ENCODE measurements at regions not wholly inside any gene's neighbourhood (a gene's known extent, or its start where the extent isn't known, plus 50 kb on each side); places are given as distances from the start of the nearest gene placed in this dataset.
"Not testable (repeated sequence)": the region's sequence is repeated elsewhere in the genome, so short reads cannot be mapped to it uniquely, and the experiment has no call there.

DNA sequence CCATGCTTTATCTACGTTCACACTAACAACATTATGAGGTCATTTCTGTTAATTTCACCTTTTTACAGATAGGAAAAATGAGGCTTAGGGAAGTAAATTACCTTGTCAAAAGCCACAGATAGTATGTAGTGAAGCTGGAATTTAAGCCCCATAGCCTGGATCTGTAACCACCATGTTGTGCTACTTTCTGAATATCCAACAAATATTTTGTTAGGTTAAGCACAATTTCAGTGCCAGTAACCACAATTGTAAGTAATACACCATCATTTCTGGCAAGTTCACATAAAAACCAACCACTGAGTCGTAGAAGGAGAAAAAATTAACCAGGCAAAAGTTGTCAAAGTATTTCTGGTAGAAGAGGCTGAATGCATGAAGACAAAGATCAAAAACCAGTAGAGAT lies 593.1 kb upstream of the CAMK1G start:
- no peaks in the 10 kb centered on the region for H3K27me3 ChIP-seq (ENCODE audit: insufficient read depth, low read length)
- H3K4me1 ChIP-seq (ENCODE audit: insufficient read depth, low read length), result no peaks in the 10 kb centered on the region
- H3K4me3 ChIP-seq (ENCODE audit: low read length), result no peak overlapping the region
- H3K9me3 ChIP-seq (ENCODE audit: low read length), result no peaks in the 10 kb centered on the region
- H2AFZ ChIP-seq (ENCODE audit: low read depth, low read length), result no peak overlapping the region
- H3K36me3 ChIP-seq (ENCODE audit: insufficient read depth, low read length), result no peaks in the 10 kb centered on the region

DNA sequence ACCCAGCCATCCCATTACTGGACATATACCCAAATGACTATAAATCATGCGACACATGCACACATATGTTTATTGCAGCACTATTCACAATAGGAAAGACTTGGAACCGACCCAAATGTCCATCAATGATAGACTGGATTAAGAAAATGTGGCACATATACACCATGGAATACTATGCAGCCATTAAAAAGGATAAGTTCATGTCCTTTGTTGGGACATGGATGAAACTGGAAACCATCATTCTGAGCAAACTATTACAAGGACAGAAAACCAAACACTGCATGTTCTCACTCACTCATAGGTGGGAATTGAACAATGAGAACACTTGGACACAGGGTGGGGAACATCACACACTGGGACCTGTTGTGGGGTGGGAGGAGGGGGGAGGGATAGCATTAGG lies 586.5 kb upstream of the CAMK1G start:
- H3K9me3 ChIP-seq (ENCODE audit: low read length); H3K27me3 ChIP-seq (ENCODE audit: insufficient read depth, low read length); H3K4me3 ChIP-seq (ENCODE audit: low read length); H2AFZ ChIP-seq (ENCODE audit: low read depth, low read length); H3K36me3 ChIP-seq (ENCODE audit: insufficient read depth, low read length); H3K4me1 ChIP-seq (ENCODE audit: insufficient read depth, low read length): not testable (repeated sequence)

DNA sequence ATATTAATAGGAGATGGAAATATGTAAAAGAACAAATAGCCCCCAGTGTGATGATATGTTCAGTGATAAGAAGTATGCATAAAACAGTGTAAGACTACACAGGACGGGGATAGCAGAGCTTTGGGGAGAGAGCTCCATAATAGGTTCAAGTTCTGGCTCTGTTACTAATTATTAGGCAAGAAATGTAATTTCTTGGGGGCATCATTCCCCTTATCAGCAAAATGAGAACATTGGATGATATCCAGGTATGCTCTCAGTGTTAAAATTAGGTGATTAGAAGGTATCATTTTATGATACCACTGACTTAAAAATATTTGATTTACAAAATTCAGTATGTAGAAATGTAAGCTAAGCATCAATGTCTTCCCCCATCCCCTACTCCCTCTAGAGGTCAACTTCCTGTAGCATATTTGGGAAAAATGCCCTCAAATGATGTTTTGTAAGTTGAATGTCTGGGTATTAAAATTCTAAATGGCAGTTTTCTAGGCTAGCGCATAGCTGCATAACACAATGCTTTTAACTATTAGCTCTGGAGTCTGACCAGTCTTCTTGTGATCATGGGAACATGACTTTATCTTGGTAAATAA lies 585.7 kb upstream of the CAMK1G start:
- no peaks in the 10 kb centered on the region for H3K4me1 ChIP-seq (ENCODE audit: insufficient read depth, low read length)
- no peak overlapping the region for H3K4me3 ChIP-seq (ENCODE audit: low read length)
- H2AFZ ChIP-seq (ENCODE audit: low read depth, low read length), result no peak overlapping the region
- H3K36me3 ChIP-seq (ENCODE audit: insufficient read depth, low read length), result no peaks in the 10 kb centered on the region
- no peaks in the 10 kb centered on the region for H3K9me3 ChIP-seq (ENCODE audit: low read length)
- H3K27me3 ChIP-seq (ENCODE audit: insufficient read depth, low read length), result no peaks in the 10 kb centered on the region

DNA sequence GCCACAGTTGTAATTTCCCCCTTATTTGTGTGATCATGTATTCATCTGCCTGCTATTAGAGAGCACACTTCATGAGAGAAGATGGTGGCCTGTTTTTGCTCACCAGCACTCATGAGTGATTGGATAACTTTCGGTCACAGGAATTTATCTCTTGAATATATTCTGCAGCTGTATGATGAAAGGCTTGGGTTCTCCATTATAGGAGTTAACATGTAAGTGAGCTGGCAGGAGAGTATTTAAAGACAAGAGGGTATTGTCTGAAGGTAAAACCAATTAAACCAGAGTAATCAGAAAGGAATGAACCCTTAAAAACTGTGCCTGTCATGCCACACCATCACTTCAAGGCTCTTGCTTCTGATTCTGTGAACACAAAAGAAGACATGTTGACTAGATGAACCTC lies 574.9 kb upstream of the CAMK1G start:
- H3K27me3 ChIP-seq (ENCODE audit: insufficient read depth, low read length), result no peaks in the 10 kb centered on the region
- H3K4me3 ChIP-seq (ENCODE audit: low read length), result no peak overlapping the region
- no peaks in the 10 kb centered on the region for H3K9me3 ChIP-seq (ENCODE audit: low read length)
- H2AFZ ChIP-seq (ENCODE audit: low read depth, low read length), result no peak overlapping the region
- H3K4me1 ChIP-seq (ENCODE audit: insufficient read depth, low read length), result no peaks in the 10 kb centered on the region
- no peaks in the 10 kb centered on the region for H3K36me3 ChIP-seq (ENCODE audit: insufficient read depth, low read length)

DNA sequence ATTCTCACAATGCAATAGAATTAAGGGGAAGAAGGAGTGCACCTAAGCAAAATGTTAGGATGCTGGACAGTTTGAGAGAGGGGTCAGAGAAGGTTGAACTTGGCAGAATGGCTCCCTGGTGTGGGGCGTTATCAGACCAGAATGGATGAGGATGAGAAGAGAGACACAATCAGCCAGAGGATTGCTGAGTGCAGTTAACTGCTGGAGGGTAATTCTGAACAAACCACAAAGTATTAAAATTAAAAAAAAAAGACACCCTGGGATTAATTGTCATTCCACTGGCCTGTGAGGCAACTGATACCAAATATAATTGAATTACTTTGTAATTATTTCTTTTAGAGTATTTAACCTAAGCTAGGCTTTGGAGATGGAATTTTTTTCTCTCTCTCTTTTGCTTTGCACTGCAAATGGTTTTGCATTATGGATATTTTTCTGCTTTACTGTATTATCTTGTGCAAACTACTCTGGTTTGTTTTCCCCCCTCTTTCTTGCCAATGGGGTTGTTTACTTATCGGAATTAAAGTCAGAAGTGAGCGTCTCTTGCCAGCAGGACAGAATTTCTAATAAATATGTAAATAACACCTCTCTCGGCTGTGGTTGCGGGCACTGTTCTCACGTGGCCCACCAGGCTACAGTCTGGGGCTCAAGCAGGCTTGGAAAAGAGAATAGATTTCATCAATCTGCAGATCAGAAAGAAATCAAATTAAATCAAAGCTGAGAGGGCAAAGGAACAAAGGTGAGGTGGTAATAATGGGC lies 572.9 kb upstream of the CAMK1G start:
- H3K9me3 ChIP-seq (ENCODE audit: low read length), result no peaks in the 10 kb centered on the region
- no peaks in the 10 kb centered on the region for H3K4me1 ChIP-seq (ENCODE audit: insufficient read depth, low read length)
- H3K27me3 ChIP-seq (ENCODE audit: insufficient read depth, low read length), result no peaks in the 10 kb centered on the region
- H3K4me3 ChIP-seq (ENCODE audit: low read length), result no peak overlapping the region
- no peaks in the 10 kb centered on the region for H3K36me3 ChIP-seq (ENCODE audit: insufficient read depth, low read length)
- no peak overlapping the region for H2AFZ ChIP-seq (ENCODE audit: low read depth, low read length)

DNA sequence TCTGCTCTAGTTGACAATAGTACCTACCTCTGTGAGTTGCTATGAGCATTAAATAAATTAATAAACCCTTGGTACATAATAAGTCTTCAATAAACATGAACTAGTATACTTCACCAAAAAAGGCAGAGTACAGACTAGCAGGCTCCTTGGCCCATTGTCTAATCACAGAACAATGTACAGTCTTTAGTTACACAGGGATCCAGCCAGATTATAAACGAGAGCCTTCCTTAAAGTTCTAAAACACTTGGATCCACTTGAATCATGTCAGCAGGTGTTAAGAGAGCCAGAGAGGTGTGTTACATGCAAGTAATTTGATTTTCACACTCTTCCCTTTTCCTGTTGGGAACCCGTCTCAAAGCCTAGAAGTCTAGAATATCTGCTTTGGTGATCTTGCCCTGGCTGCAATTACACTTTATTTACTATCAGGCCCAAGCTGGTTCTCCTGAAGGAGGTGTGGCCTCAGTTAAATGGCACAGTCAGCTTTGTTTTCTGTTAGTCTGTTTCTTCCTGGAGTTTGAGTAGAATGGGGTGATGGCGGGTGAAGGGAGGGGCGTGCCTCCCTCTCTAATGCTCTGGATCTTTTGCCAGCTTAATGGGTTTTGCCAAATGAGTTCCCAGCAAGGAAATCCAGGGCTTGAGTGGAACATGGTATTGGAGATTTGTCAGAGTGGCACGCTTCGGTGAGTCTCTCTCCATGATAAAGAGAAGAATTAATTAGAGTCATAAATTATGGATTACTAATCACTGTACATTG lies 570.9 kb upstream of the CAMK1G start:
- H3K9me3 ChIP-seq (ENCODE audit: low read length), result no peaks in the 10 kb centered on the region
- no peak overlapping the region for H2AFZ ChIP-seq (ENCODE audit: low read depth, low read length)
- no peaks in the 10 kb centered on the region for H3K36me3 ChIP-seq (ENCODE audit: insufficient read depth, low read length)
- H3K4me3 ChIP-seq (ENCODE audit: low read length), result no peak overlapping the region
- H3K4me1 ChIP-seq (ENCODE audit: insufficient read depth, low read length), result no peaks in the 10 kb centered on the region
- no peaks in the 10 kb centered on the region for H3K27me3 ChIP-seq (ENCODE audit: insufficient read depth, low read length)

DNA sequence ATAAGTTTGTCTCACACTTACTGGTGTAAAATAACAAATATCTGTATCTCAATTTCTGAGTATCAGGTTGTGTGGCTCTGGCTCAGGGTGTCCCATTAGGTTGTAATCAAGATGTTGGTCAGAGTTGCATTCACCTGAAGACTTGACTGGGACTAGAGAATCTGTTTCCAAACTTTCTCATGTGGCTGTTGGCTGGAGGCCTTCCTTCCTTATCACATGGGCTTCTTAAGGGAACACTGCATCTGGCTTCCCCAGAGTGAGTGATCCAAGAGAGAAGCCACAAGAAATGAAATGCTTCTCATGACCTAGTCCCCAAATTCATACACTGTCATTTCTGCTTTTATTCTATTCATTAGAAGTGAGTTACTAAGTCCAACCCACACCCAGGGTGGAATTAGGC lies 568.4 kb upstream of the CAMK1G start:
- Histone ChIP-seq H3K4me3 (ENCODE audit: low read length) (no peak overlapping the region), H3K4me1 (ENCODE audit: insufficient read depth, low read length) (no peaks in the 10 kb centered on the region), H3K9me3 (ENCODE audit: low read length) (no peaks in the 10 kb centered on the region), H3K27me3 (ENCODE audit: insufficient read depth, low read length) (no peaks in the 10 kb centered on the region), H3K36me3 (ENCODE audit: insufficient read depth, low read length) (no peaks in the 10 kb centered on the region), H2AFZ (ENCODE audit: low read depth, low read length) (no peak overlapping the region)

DNA sequence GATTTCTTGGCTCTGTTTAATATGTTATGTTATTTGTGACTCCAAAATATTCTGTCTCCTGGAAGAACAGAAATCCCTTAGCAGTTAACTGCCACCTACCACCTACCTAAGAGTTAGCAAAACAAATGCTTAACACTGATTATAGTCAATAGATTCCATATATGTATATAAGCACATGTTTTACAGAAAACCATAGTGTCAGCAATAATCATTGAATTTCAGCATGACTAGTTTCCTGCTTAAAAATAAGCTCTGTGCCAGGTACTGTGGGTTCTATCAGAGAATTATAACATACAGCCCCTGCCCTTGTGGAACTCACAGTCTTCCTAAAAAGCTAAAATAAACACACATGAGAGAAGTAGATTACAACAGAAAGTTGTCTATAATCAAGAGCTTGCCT lies 561.9 kb upstream of the CAMK1G start:
- no peaks in the 10 kb centered on the region for H3K4me1 ChIP-seq (ENCODE audit: insufficient read depth, low read length)
- no peaks in the 10 kb centered on the region for H3K9me3 ChIP-seq (ENCODE audit: low read length)
- H3K27me3 ChIP-seq (ENCODE audit: insufficient read depth, low read length), result no peaks in the 10 kb centered on the region

DNA sequence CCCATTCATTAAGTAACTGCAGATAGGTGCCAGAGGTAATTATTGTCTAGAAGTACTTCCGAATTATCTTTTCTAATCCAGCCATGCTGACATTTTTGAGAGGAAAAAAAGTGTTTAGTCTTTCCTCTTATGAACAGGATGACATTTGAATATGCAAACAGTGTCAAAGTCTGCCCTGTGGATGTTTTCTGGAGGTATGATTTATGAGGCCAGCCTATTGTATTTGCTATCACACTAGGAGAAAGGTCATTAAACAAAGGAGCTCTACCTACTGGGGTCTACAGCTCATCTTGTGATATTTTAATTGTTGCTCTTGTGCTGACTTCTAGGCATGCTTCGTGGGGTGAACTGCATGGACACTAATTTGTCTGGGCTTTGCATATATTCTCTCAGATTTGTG lies 559.7 kb upstream of the CAMK1G start:
- H3K4me1 ChIP-seq (ENCODE audit: insufficient read depth, low read length), result no peaks in the 10 kb centered on the region
- no peak overlapping the region for H3K4me3 ChIP-seq (ENCODE audit: low read length)
- no peak overlapping the region for H2AFZ ChIP-seq (ENCODE audit: low read depth, low read length)

More for the DNA sequence above, 561.9 kb upstream of the CAMK1G start:
- Histone ChIP-seq H3K36me3 (ENCODE audit: insufficient read depth, low read length) (no peaks in the 10 kb centered on the region), H3K4me3 (ENCODE audit: low read length) (no peak overlapping the region), H2AFZ (ENCODE audit: low read depth, low read length) (no peak overlapping the region)

DNA sequence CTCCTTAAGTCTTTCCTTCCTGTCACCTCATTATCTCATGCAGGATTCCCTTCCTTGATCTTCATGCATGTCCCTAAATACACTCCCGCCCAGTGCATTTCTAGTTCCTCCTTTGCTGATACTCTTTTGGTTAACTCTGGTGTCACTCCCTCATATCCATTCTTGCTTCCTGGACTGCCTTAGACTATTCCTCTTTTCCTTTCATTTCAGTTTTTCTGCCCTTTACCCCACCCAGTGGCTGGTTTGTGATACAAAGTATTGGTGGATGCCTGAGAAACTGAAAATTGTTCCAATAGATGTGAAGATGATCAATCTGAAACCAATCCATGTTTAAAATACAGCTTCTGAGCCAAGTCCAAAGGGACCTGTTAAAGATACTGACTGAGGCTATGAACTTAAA lies 553.8 kb upstream of the CAMK1G start:
- no peaks in the 10 kb centered on the region for H3K36me3 ChIP-seq (ENCODE audit: insufficient read depth, low read length)
- H3K4me1 ChIP-seq (ENCODE audit: insufficient read depth, low read length), result no peaks in the 10 kb centered on the region
- H2AFZ ChIP-seq (ENCODE audit: low read depth, low read length), result no peak overlapping the region
- no peak overlapping the region for H3K4me3 ChIP-seq (ENCODE audit: low read length)
- H3K9me3 ChIP-seq (ENCODE audit: low read length), result no peaks in the 10 kb centered on the region
- H3K27me3 ChIP-seq (ENCODE audit: insufficient read depth, low read length), result no peaks in the 10 kb centered on the region

More for the DNA sequence above, 559.7 kb upstream of the CAMK1G start:
- no peaks in the 10 kb centered on the region for H3K27me3 ChIP-seq (ENCODE audit: insufficient read depth, low read length)
- H3K9me3 ChIP-seq (ENCODE audit: low read length), result no peaks in the 10 kb centered on the region
- H3K36me3 ChIP-seq (ENCODE audit: insufficient read depth, low read length), result no peaks in the 10 kb centered on the region

DNA sequence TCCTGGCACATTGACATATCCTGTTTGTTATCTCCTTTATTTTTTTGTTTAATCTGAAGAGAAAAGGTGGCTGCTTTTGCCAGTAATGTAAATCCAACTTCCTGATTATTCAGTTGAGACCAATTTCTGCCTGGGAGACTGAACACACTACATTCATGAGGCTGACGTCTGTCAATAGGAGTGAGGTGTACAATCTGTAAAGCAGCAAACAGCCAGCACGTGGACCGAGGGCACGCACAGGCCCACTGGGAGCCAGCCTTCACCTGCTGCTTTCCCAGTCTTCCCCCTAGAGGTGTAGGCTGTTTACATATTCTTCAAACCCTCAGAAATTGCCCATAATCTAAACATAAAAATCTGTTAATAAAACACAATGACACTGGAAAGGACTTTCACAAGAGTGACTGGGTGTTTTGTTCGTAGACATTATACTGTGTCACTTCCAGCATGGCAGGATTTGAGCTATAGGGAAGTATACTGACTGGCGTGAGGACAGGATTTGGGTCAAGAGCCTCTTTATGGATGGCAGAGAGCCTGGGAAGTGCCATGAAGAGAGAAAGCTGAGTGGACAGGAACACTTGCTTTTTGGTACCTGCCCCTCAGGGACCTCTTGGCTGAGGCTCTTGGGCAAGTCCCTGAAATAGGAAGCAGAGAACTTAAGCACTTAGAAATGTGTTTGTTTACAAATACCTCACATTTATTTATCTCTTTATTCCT lies 552.9 kb upstream of the CAMK1G start:
- Histone ChIP-seq H3K36me3 (ENCODE audit: insufficient read depth, low read length) (no peaks in the 10 kb centered on the region), H3K27me3 (ENCODE audit: insufficient read depth, low read length) (no peaks in the 10 kb centered on the region), H3K9me3 (ENCODE audit: low read length) (no peaks in the 10 kb centered on the region), H3K4me3 (ENCODE audit: low read length) (no peak overlapping the region), H3K4me1 (ENCODE audit: insufficient read depth, low read length) (no peaks in the 10 kb centered on the region), H2AFZ (ENCODE audit: low read depth, low read length) (no peak overlapping the region)

DNA sequence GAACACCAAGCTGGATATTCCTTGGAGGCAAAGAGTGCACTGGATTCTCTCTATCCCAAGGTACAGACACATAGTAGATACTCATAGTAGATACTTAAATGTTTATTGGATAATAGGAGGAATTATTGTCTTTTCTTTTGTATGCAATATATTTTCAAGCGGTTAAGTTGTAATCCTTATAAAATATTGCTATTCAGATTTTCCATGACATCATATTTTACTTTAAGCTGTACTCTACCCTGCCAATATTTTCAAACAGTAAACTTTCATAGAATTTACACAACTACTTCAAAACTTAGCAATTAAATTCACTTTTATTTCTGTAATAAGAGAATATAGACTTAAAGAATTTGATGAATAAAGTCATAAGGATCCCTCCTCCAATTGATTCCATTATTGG lies 546.5 kb upstream of the CAMK1G start:
- Histone ChIP-seq H3K27me3 (ENCODE audit: insufficient read depth, low read length) (no peaks in the 10 kb centered on the region), H2AFZ (ENCODE audit: low read depth, low read length) (no peak overlapping the region), H3K36me3 (ENCODE audit: insufficient read depth, low read length) (no peaks in the 10 kb centered on the region), H3K9me3 (ENCODE audit: low read length) (no peaks in the 10 kb centered on the region), H3K4me1 (ENCODE audit: insufficient read depth, low read length) (no peaks in the 10 kb centered on the region), H3K4me3 (ENCODE audit: low read length) (no peak overlapping the region)

DNA sequence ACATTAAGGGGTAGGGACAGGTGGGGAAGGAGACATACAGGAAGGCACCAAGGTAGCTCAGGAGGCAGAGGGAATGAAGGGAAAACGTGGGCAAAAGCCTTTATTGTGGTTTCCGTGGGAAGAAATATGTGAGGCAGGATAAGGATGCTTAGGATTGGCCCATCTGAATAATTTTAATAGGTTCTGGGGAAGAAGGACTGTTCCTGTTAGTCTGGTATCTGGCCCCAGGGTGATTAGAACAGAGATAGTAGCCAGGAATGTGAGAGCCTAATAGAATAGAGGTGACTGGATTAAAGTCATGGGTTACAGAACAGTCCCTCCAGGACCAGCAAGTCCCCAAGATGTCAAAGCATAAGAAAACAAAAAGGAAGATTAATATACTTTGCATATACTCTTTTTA lies 545.2 kb upstream of the CAMK1G start:
- Histone ChIP-seq H3K27me3 (ENCODE audit: insufficient read depth, low read length) (no peaks in the 10 kb centered on the region), H3K9me3 (ENCODE audit: low read length) (no peaks in the 10 kb centered on the region), H3K36me3 (ENCODE audit: insufficient read depth, low read length) (no peaks in the 10 kb centered on the region), H2AFZ (ENCODE audit: low read depth, low read length) (no peak overlapping the region), H3K4me1 (ENCODE audit: insufficient read depth, low read length) (no peaks in the 10 kb centered on the region), H3K4me3 (ENCODE audit: low read length) (no peak overlapping the region)
